GM12865 (cell line): ENCODE measurements at regions not wholly inside any gene's neighbourhood (a gene's known extent, or its start where the extent isn't known, plus 50 kb on each side); places are given as distances from the start of the nearest gene placed in this dataset.

ENCODE experiments used
- DNase-seq: peaks from one replicate; pipeline ENCODE4 v3.0.0; 2010; ENCODE audit warnings: low read depth
- H3K4me3 ChIP-seq: 2 replicates; pipeline ENCODE4 v1.5.1; 2011; ENCODE audit warnings: mild to moderate bottlenecking, low read depth, low read length, control low read depth
- CTCF ChIP-seq: IDR thresholded peaks from 2 replicates; pipeline ENCODE4 v1.5.1; 2011; ENCODE audit warnings: low read length, control low read depth, low read depth, inconsistent platforms; ENCODE audit not compliant: insufficient read depth; ENCODE audit errors: missing control alignments

DNA sequence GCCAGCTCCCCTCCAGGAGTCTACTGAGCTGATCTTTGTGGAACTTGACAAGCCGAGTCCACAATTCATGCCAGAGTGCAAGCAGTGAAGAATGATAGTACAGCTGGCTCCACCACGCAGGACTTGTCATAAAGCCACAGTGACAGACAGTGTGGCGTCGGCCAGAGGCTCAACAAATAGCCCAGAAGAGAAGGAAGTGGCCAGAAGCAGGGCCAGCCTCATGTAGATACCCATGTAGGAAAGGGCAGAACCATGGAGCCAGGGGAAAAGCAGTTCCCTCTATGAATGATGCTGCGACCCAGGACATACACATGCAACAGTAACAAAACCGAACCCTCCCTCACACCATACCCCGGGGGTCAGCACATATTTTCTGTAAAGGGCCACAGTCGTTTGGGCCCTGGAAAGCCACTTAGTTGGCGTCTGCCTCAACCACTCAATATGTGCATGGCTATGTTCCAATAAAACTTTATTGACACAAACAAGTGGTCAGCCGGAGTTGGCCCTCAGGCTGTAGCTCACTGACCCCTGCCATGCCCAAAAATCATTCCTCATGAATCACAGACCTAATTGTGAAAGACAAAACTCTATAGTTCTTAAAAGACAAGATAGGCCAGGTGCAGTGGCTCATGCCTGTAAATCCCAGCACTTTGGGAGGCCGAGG is 161.4 kb downstream of the BRD1 start:
- TF ChIP-seq CTCF = no peak
- no peak overlapping the region for H3K4me3 ChIP-seq
- no peak for DNase-seq

DNA sequence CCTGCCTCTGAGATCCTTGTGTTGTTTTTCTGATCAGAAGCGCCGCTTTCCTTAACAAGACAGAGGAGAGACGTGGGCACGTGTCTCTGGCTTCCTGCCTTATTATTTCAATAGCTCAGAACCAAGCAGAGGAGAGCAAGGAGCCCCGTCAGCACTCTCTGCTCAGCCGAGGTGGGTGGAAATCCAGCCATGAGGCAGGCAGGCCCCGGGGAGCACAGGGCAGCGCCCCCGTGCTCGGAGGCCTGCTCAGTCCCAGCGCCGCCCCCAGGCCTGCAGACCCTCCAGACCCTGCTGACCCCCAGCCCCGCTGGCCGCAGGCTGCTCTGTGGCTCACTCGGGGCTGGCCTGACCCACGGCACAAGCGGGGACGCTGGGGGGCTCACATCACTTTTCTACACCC is 162.8 kb downstream of the BRD1 start:
- no peak for DNase-seq
- no peak for TF ChIP-seq CTCF
- H3K4me3 ChIP-seq = no peak overlapping the region

DNA sequence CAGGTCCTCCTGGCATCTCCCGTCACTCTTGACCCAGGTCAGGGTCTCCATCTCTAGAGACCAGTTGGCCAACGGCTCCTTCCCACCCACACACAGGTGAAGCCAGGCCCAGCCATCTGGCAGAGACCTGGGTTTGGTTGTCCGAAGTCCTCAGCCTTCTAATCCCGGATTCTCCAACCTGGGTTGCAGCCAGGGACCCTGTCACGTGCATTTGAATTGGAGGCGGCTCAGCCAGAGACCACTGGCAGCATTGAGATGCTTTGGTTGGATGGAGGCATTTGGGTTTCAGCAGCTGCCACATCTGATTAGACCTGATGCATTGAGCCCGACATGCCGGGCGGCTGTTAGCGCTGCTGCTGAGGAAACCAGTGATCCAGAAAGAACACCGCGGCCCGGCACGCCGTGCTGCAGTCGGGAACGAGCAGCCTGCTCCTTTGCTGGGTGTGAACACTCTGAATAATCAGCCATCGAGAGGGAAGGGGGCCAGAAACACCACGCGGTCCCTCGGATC is 163.2 kb downstream of the BRD1 start:
- no peak overlapping the region for H3K4me3 ChIP-seq
- TF ChIP-seq CTCF = no peak
- no peak for DNase-seq

DNA sequence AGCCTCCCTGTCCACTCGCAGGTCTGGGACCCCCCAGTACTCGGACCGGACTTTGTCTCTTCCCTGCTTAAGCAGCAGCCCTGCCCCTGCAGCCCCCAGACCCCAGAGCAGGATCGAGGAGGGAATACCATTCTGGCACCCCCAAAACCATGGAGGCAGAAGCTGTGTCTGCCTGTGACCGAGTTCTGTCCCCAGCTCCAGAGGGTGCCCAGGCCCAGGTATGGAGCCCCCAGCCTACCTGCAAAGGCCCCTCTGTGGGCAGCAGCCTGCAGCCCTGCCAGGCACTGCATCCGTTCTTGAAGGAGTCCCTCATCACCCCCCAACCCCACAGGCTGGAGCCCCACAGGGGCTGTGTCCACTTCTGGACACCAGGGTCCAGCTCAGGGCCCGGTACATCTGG is 163.8 kb downstream of the BRD1 start:
- TF ChIP-seq CTCF = no peak
- no peak overlapping the region for H3K4me3 ChIP-seq
- DNase-seq = no peak

DNA sequence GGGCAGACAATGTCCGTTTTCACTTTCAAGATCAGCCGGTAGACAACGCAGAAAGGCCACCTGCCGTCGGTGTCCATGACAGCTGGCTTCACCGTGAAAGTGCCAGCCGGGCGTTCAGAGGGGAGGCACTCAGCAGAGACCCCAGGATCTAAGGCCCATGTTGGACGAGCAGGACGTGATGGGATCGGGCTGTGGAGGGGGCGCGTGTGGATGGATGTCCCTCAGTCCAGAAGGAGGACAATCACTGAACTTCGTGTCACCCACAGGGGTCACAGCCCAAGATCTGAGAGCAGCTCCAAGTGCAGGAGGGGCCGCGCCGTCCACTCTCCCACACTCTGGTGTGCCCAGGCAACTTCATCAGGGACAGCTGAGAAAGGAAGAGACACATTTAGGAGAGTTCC is 164.4 kb downstream of the BRD1 start:
- TF ChIP-seq CTCF = no peak
- H3K4me3 ChIP-seq = no peak overlapping the region
- DNase-seq = no peak

DNA sequence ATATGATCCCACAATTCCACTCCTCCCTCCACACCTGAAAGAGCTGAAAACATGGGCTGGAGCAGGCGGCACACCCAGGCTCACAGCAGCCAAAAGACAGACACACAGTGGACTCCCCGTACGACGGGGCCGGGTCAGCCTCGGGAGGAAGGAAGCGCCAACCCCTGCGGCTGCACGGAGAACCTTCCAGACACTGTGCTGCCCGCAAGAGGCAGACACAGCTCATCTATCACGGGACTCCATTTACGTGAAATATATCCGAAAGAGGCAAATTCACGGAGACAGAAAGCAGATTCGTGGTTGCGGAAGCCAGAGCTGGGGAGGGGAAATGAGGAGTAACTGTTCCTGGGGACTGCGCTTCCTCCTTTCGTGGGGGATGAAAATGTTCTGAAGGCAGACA is 165.0 kb downstream of the BRD1 start:
- no peak overlapping the region for H3K4me3 ChIP-seq
- no peak for TF ChIP-seq CTCF
- DNase-seq = no peak
